ENCODE measurements at regions not wholly inside any gene's neighbourhood (a gene's known extent, or its start where the extent isn't known, plus 50 kb on each side); places are given as distances from the start of the nearest gene placed in this dataset.

DNA sequence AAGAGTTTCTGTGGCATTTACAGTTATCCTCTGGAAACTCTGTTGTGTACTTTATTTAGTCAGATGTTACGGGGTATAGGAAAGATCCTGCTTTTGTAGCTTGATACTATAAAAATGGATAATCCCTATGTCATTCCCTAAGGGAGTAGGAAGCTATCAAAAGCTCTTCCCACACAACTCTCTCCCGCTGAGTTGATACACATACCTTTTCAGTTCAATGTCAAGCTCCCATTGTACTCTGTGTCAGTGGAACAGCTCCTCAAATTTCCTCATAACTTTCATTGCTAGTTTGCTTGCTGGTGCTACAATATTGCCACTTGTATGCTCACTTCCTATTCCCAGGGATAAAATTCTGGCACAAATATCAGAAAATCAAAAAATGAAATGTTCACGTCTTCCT, 893.3 kb upstream of the GBE1 start:
- no peaks in the 10 kb centered on the region for H3F3A ChIP-seq (ENCODE audit: insufficient read depth)
- no peak for TF ChIP-seq EZH2phosphoT487 (conservative IDR thresholded peaks at IDR 0.05; ENCODE audit: low read length)
- TF ChIP-seq, protein P1, sequence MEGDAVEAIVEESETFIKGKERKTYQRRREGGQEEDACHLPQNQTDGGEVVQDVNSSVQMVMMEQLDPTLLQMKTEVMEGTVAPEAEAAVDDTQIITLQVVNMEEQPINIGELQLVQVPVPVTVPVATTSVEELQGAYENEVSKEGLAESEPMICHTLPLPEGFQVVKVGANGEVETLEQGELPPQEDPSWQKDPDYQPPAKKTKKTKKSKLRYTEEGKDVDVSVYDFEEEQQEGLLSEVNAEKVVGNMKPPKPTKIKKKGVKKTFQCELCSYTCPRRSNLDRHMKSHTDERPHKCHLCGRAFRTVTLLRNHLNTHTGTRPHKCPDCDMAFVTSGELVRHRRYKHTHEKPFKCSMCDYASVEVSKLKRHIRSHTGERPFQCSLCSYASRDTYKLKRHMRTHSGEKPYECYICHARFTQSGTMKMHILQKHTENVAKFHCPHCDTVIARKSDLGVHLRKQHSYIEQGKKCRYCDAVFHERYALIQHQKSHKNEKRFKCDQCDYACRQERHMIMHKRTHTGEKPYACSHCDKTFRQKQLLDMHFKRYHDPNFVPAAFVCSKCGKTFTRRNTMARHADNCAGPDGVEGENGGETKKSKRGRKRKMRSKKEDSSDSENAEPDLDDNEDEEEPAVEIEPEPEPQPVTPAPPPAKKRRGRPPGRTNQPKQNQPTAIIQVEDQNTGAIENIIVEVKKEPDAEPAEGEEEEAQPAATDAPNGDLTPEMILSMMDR (IDR thresholded peaks at IDR 0.05; ENCODE audit: insufficient read depth, low read length, poor library complexity, severe bottlenecking): no peak
- no peaks in the 10 kb centered on the region for H3K27me3 ChIP-seq (ENCODE audit: low read length)
- H3K79me2 ChIP-seq (ENCODE audit: insufficient read depth, low read length): no peaks in the 10 kb centered on the region
- H3K9me2 ChIP-seq (replicated peaks; ENCODE audit: insufficient read depth, low read length): no peaks in the 10 kb centered on the region
- peak overlapping the region; percentile 24 for H2AFZ ChIP-seq (ENCODE audit: low read depth, low read length, severe bottlenecking)
- H3K9ac ChIP-seq (ENCODE audit: low read length): no peak overlapping the region
- H3K27ac ChIP-seq (ENCODE audit: low read depth, low read length): no peak overlapping the region
- H3K4me2 ChIP-seq (ENCODE audit: low read depth, low read length, poor library complexity, severe bottlenecking): no peak overlapping the region
- no peak overlapping the region for H3K4me3 ChIP-seq (ENCODE audit: insufficient read depth, low read length, poor library complexity, severe bottlenecking)
- no peaks in the 10 kb centered on the region for H4K20me1 ChIP-seq (ENCODE audit: low read depth, low read length)
- H3K36me3 ChIP-seq (ENCODE audit: low read length): no peaks in the 10 kb centered on the region
- H3K9me3 ChIP-seq (ENCODE audit: insufficient read depth, low read length): peaks cover 18% of the 10 kb centered on the region; the same call in 1 of the 2 replicates

DNA sequence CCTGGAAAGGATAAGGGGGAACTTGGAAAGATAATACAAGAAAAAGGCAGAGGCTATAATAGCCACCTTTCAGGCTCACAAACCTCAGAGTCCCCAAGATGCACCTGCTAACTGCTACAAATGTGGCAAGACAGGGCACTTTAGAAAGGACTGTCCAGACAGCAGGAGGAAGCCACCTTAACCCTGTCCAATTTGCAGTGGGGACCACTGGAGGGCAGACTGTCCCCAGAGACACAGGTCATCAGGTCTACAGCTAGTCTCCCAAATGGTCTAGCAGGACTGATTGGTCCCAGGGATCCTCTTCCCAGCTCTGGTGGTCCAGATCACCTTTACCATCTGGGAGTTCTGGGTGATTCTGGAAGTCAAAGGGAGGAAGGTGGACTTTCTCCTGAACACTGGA, 882.5 kb upstream of the GBE1 start:
- TF ChIP-seq, protein P1 (IDR thresholded peaks at IDR 0.05; ENCODE audit: insufficient read depth, low read length, poor library complexity, severe bottlenecking): peak; percentile 30
- no peak for TF ChIP-seq EZH2phosphoT487 (conservative IDR thresholded peaks at IDR 0.05; ENCODE audit: low read length)

DNA sequence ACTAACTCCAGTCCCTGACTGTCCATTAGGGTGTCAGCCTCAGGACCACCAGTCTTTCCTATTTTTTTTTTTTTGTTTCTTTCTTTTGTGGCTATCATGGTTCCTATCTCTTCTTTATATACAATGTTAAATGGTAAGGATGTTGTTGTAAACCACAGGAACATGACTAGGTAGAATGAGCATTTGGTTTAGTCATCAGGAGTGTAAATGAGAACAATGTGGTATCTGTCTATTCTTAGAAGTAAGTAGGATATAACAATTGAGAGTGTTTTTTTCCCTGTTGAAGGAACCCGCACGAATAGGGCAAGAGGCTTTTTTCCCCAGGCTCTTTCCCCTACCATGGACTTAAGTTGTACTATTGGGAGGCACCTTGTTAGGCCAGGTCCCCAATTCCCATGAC, 880.3 kb upstream of the GBE1 start:
- H3K27me3 ChIP-seq (ENCODE audit: low read length): no peaks in the 10 kb centered on the region
- peaks cover 13% of the 10 kb centered on the region; the same call in 1 of the 2 replicates for H3K9me3 ChIP-seq (ENCODE audit: insufficient read depth, low read length)
- H3K79me2 ChIP-seq (ENCODE audit: insufficient read depth, low read length): no peaks in the 10 kb centered on the region
- H4K20me1 ChIP-seq (ENCODE audit: low read depth, low read length): no peaks in the 10 kb centered on the region
- no peak overlapping the region for H2AFZ ChIP-seq (ENCODE audit: low read depth, low read length, severe bottlenecking)
- no peaks in the 10 kb centered on the region for H3K36me3 ChIP-seq (ENCODE audit: low read length)
- no peak overlapping the region for H3K9ac ChIP-seq (ENCODE audit: low read length)
- no peaks in the 10 kb centered on the region for H3K9me2 ChIP-seq (replicated peaks; ENCODE audit: insufficient read depth, low read length)
- H3K27ac ChIP-seq (ENCODE audit: low read depth, low read length): no peak overlapping the region
- no peaks in the 10 kb centered on the region for H3F3A ChIP-seq (ENCODE audit: insufficient read depth)
- no peak overlapping the region for H3K4me2 ChIP-seq (ENCODE audit: low read depth, low read length, poor library complexity, severe bottlenecking)
- no peak overlapping the region for H3K4me3 ChIP-seq (ENCODE audit: insufficient read depth, low read length, poor library complexity, severe bottlenecking)
- TF ChIP-seq, protein P1 (IDR thresholded peaks at IDR 0.05; ENCODE audit: insufficient read depth, low read length, poor library complexity, severe bottlenecking): no peak
- no peak for TF ChIP-seq EZH2phosphoT487 (conservative IDR thresholded peaks at IDR 0.05; ENCODE audit: low read length)

More for the DNA sequence above, 882.5 kb upstream of the GBE1 start:
- Histone ChIP-seq H3K9me3 (ENCODE audit: insufficient read depth, low read length) (peaks cover 13% of the 10 kb centered on the region; the same call in 1 of the 2 replicates), H3K27me3 (ENCODE audit: low read length) (no peaks in the 10 kb centered on the region), H3K27ac (ENCODE audit: low read depth, low read length) (no peak overlapping the region), H3K4me2 (ENCODE audit: low read depth, low read length, poor library complexity, severe bottlenecking) (no peak overlapping the region), H3K9ac (ENCODE audit: low read length) (no peak overlapping the region), H3K79me2 (ENCODE audit: insufficient read depth, low read length) (no peaks in the 10 kb centered on the region), H3K9me2 (replicated peaks; ENCODE audit: insufficient read depth, low read length) (no peaks in the 10 kb centered on the region), H3F3A (ENCODE audit: insufficient read depth) (no peaks in the 10 kb centered on the region), H4K20me1 (ENCODE audit: low read depth, low read length) (no peaks in the 10 kb centered on the region), H2AFZ (ENCODE audit: low read depth, low read length, severe bottlenecking) (peak overlapping the region; percentile 23), H3K4me3 (ENCODE audit: insufficient read depth, low read length, poor library complexity, severe bottlenecking) (no peak overlapping the region), H3K36me3 (ENCODE audit: low read length) (no peaks in the 10 kb centered on the region)

Measured in SU-DHL-6 (cell line).